ENCODE measurements at regions not wholly inside any gene's neighbourhood (a gene's known extent, or its start where the extent isn't known, plus 50 kb on each side); places are given as distances from the start of the nearest gene placed in this dataset.

DNA sequence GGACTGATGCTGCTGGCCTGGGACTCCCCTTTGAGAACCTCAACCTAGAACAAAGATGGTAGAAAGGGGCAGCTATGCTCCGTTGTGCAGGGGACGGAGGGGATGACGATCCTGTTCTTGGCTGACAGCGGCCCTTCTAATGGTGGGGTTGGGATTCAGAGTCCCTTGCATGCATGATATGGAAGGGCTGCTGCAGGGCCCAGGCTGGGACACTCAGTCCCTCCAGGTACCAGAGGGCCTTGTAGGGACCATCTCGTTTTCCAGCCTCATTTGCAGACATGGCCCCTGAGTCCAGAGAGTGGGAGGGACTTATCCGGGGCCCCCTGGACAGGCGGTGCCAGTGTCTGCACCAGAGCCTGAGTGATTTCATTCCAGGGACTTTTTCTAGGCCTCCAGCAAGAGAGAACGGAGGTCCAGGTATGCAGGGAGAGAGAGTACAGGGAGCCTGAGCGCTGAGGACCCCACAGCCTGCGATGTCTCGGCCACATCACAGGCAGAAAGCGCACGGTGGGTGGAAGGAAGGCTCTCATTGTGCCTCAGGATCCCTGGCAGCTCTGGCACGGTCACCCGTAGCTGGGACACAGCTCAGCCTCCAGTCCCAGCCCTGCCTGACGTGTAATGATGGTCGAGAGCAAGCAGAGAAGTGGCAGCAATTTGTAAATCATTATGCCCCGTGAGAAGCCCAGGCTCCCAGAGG, 860.8 kb downstream of the TBC1D22A start:
- no peak overlapping the region for H3K4me3 ChIP-seq (ENCODE audit: low read depth, low read length)
- TF ChIP-seq ZNF560 (tag by site-specific recombination; IDR thresholded peaks at IDR 0.05; ENCODE audit: borderline replicate concordance) (no peak), ZNF530 (tag by site-specific recombination; IDR thresholded peaks at IDR 0.05; ENCODE audit: low read depth) (no peak), ZNF362 (tag by site-specific recombination; IDR thresholded peaks at IDR 0.05) (no peak), ZNF169 (tag by site-specific recombination; IDR thresholded peaks at IDR 0.05) (no peak), ZNF114 (tag by site-specific recombination; IDR thresholded peaks at IDR 0.05) (no peak), ZNF660 (tag by site-specific recombination; IDR thresholded peaks at IDR 0.05) (no peak), ZNF777 (tag by site-specific recombination; IDR thresholded peaks at IDR 0.05; ENCODE audit: borderline replicate concordance) (no peak), GLIS1 (tag by site-specific recombination; IDR thresholded peaks at IDR 0.05) (no peak), KLF8 (tag by site-specific recombination; IDR thresholded peaks at IDR 0.05) (no peak), ZNF202 (tag by site-specific recombination; IDR thresholded peaks at IDR 0.05; ENCODE audit: borderline replicate concordance) (no peak), ZBTB7A (tag by site-specific recombination; IDR thresholded peaks at IDR 0.05; ENCODE audit: low read depth) (no peak), ZNF211 (tag by site-specific recombination; IDR thresholded peaks at IDR 0.05; ENCODE audit: low read depth) (no peak), ZNF785 (tag by site-specific recombination; IDR thresholded peaks at IDR 0.05) (no peak), ZNF311 (tag by site-specific recombination; IDR thresholded peaks at IDR 0.05; ENCODE audit: borderline replicate concordance) (no peak), KLF1 (tag by site-specific recombination; IDR thresholded peaks at IDR 0.05) (no peak), ZNF48 (tag by site-specific recombination; IDR thresholded peaks at IDR 0.05) (no peak)
- TF ChIP-seq, protein P1, sequence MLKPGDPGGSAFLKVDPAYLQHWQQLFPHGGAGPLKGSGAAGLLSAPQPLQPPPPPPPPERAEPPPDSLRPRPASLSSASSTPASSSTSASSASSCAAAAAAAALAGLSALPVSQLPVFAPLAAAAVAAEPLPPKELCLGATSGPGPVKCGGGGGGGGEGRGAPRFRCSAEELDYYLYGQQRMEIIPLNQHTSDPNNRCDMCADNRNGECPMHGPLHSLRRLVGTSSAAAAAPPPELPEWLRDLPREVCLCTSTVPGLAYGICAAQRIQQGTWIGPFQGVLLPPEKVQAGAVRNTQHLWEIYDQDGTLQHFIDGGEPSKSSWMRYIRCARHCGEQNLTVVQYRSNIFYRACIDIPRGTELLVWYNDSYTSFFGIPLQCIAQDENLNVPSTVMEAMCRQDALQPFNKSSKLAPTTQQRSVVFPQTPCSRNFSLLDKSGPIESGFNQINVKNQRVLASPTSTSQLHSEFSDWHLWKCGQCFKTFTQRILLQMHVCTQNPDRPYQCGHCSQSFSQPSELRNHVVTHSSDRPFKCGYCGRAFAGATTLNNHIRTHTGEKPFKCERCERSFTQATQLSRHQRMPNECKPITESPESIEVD (tag by site-specific recombination; IDR thresholded peaks at IDR 0.05): no peak
- TF ChIP-seq, protein P2, sequence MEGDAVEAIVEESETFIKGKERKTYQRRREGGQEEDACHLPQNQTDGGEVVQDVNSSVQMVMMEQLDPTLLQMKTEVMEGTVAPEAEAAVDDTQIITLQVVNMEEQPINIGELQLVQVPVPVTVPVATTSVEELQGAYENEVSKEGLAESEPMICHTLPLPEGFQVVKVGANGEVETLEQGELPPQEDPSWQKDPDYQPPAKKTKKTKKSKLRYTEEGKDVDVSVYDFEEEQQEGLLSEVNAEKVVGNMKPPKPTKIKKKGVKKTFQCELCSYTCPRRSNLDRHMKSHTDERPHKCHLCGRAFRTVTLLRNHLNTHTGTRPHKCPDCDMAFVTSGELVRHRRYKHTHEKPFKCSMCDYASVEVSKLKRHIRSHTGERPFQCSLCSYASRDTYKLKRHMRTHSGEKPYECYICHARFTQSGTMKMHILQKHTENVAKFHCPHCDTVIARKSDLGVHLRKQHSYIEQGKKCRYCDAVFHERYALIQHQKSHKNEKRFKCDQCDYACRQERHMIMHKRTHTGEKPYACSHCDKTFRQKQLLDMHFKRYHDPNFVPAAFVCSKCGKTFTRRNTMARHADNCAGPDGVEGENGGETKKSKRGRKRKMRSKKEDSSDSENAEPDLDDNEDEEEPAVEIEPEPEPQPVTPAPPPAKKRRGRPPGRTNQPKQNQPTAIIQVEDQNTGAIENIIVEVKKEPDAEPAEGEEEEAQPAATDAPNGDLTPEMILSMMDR (tag by site-specific recombination; IDR thresholded peaks at IDR 0.05): no peak
- TF ChIP-seq, protein P3, sequence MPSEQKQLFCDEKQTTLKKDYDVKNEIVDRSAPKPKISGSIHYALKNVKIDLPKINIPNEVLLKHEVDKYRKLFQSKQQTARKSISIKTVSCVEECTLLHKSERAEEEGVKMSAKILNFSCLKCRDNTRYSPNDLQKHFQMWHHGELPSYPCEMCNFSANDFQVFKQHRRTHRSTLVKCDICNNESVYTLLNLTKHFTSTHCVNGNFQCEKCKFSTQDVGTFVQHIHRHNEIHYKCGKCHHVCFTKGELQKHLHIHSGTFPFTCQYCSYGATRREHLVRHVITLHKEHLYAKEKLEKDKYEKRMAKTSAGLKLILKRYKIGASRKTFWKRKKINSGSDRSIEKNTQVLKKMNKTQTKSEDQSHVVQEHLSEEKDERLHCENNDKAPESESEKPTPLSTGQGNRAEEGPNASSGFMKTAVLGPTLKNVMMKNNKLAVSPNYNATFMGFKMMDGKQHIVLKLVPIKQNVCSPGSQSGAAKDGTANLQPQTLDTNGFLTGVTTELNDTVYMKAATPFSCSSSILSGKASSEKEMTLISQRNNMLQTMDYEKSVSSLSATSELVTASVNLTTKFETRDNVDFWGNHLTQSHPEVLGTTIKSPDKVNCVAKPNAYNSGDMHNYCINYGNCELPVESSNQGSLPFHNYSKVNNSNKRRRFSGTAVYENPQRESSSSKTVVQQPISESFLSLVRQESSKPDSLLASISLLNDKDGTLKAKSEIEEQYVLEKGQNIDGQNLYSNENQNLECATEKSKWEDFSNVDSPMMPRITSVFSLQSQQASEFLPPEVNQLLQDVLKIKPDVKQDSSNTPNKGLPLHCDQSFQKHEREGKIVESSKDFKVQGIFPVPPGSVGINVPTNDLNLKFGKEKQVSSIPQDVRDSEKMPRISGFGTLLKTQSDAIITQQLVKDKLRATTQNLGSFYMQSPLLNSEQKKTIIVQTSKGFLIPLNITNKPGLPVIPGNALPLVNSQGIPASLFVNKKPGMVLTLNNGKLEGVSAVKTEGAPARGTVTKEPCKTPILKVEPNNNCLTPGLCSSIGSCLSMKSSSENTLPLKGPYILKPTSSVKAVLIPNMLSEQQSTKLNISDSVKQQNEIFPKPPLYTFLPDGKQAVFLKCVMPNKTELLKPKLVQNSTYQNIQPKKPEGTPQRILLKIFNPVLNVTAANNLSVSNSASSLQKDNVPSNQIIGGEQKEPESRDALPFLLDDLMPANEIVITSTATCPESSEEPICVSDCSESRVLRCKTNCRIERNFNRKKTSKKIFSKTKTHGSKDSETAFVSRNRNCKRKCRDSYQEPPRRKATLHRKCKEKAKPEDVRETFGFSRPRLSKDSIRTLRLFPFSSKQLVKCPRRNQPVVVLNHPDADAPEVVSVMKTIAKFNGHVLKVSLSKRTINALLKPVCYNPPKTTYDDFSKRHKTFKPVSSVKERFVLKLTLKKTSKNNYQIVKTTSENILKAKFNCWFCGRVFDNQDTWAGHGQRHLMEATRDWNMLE (tag by site-specific recombination; conservative IDR thresholded peaks at IDR 0.05; ENCODE audit: low read depth): no peak
- H3K9me3 ChIP-seq (ENCODE audit: control insufficient read depth, insufficient read depth, low read depth, low read length): no peaks in the 10 kb centered on the region
- CTCF ChIA-PET: no interaction called here
- H3K27ac ChIP-seq (ENCODE audit: extremely low read depth, low read depth, low read length): no peak overlapping the region
- H3K36me3 ChIP-seq (ENCODE audit: control insufficient read depth in 2 of 2, insufficient read depth in 1 of 2, low read length in 2 of 2): no peaks in the 10 kb centered on the region
- POLR2A ChIA-PET: no interaction called here
- no peaks in the 10 kb centered on the region for H3K4me1 ChIP-seq (ENCODE audit: control insufficient read depth, insufficient read depth, low read length)
